HG03439 (cell line): ENCODE measurements at regions not wholly inside any gene's neighbourhood (a gene's known extent, or its start where the extent isn't known, plus 50 kb on each side); places are given as distances from the start of the nearest gene placed in this dataset.

ENCODE experiments used
- ATAC-seq: cut with Tn5 transposase; IDR thresholded peaks from one replicate; pipeline ENCODE4 v1.9.1; 2021; ENCODE audit warnings: mild to moderate bottlenecking, moderate library complexity; ENCODE audit not compliant: unreplicated experiment

DNA sequence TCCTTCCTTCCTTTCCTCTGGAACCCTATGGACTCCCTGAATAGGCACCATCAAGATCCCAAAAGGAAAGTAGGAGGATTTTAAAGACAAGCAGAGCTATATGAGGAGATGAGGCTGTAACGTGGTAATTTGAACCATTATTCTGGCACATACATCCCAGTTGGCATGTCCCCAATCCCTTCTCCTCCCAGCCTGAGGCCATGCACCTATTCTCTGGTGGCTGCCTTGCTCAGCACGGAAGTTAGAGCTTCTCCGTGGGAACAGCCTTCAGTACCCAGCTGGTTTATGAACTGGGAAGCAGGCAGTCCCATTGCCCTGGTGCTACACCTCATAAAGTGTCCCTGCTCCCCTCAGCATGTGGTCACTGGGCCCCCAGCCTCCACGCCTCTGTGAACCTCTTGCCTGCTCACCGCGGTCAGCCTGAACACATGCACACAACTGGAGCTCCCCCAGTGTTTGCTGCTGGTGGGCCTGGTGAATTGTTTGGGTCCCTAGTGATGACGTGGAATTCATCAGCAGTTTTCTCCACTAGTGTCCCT lies 139.9 kb upstream of the PLET1 start:
- ATAC-seq, result no peak

DNA sequence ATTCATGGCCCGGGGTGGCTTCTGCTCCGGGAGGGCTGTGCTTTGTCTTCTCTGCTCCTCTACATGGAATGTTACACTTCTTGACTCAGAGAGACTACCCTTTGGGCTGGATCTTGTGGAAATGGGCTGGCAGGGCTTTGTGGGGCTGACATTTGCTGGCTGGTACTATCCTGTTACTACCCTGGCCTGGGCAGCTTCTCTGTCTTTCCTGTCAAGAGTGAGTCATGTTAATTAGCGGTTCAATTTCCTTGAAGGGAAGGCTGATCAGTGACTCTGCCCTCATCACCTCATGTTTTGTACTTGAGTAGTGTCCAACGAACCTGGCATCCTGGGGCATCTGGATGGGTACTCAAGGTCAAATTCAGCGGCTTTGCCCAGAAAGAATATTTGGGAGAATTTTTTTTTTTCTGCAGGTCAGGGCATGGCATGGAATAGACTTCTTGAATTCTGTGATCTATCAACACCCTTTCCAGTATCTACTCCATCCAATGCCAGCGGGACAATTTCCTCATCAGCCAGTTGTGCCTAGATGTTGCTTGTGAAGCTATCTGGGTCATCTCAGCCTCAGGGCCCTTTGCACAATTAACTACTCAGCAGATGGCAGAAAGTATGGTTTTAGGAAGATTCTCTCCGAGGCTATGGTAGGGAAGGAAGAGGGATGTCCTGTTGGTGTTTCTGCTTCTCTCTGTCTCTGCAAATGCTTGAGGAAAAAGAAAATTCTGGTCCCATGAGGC lies 140.5 kb upstream of the PLET1 start:
- no peak for ATAC-seq

DNA sequence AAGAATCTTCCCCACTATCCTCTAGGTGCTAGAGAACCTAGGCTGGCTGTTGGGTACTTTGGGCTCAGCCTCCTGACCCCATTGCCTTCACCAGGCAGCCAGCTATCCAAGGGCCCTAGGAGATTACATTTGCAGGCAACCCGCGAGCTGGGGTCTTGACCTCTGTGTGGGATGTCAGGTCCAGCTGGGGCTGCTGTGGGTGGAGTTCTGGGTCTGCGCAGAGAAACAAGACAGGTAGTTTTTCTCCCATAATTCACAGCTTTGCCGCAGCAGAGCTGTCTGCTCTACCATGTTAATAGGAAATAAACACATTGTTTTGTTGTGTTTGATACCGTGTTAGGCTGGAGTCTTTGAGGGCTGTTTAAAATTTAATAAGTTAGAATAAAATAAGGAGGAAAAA lies 142.8 kb upstream of the PLET1 start:
- ATAC-seq, result no peak

DNA sequence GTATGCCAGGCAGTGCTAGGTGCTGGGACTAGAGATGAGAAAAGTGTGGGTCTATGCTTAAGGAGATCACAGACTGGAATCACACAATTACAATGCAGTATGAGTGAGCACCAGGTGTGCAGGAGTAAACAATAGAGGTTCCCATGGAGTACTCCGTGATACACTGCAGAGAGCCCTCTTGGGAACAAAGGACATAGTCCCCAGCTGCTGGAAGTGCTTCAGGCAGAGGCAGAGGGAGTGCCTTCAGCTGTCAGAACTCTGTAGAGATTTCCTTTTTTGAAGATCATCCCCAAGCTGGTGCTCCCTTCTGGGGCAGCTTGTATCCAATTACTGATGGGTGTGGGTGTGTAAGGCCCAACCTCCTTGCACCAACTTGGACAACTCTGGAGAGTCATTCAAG lies 143.5 kb upstream of the PLET1 start:
- ATAC-seq, result no peak

DNA sequence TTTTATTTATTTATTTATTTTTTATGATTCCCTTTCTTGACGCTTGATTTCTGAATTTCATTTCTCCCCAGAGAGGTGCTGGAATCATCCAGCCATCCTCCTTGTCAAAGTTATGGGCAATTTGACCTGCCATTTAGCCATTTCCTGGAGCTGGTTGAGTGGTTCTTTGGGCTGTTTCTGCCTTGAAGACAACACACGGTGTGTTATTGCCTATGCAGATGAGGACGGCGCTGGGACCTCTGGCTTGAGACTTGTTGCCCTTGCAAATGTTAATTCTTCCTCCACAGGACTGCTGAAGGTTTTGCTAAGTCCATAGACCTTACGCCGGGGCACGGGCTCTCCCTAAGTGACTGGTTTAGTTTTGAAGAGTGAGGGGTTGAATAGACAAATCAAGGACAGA lies 147.9 kb upstream of the PLET1 start:
- ATAC-seq, result no peak

DNA sequence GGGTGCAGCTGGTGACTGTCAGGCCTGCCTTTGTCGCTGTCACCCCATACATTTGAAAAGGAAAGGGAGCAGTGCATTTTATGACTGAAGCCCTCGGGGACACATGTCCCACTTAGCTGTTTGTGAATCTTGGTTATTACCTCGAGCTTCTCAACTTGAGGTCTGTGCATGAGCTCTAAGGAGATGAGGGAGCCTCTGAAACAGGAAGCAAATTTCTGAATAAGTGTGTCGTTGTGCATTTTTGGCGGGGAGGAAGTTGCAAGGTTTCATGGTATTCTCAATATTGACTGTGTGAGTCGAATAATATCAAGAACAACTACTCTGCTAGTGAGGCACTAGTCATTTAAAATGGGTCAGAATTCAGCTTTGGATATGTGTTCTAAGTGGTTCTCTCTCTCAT lies 149.7 kb upstream of the PLET1 start:
- ATAC-seq, result no peak

DNA sequence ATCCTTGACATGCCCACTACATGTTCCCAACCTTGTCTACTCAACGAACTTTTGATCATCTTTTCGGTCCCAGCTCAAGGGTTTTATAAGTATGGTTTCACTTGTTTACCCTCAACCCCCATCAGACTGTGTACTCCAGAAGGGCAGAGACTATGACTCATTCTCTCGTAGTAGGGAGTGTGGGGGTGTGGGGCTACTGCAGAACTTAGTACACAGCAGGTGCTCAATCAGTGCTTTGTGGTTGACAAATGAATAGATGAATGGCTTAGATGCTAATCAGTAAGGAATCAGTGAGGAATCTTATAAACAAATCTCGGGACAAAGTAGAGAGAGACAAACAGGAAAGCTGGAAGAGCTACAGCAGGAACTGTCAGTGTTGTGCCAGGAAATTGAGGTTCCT lies 151.7 kb upstream of the PLET1 start:
- ATAC-seq, result no peak

DNA sequence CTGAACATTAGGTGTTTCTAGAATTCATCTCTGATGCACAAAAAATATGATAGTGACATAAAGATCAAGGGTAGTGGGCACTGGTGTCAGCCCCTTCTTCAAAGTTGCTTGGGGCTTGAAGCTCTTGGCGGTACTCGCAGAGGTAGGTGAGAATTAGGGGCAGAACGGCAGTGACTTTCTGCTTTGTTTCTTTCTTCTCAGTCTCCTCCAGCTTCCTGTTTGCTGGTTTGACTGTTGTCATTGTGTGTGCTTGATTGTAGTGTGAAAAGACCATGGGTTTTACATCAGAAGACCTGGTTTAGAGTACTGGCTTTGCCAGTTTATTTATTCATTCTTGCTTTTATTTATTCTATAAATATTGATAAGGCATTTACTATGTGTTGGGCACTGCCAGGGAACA lies 156.7 kb upstream of the PLET1 start:
- no peak for ATAC-seq

DNA sequence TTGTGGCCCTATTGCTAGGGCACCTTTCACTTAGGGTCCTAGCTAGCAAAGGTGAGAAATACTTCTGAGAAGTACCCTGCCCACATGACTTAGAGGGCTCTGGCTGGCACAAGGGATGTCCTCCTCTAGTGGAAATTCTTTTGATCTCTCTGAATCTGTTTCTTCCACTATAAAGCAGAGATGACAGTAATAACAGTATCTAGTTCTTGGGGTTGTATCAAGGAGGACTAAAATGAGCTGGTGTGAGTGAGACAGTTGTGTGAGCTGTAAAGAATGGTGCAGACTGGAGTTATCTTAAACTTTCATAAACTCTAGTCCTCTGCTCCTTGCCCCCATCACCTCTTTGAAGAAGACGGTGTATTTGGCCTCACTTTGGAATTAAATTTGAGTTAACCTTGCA lies 157.8 kb upstream of the PLET1 start:
- no peak for ATAC-seq

DNA sequence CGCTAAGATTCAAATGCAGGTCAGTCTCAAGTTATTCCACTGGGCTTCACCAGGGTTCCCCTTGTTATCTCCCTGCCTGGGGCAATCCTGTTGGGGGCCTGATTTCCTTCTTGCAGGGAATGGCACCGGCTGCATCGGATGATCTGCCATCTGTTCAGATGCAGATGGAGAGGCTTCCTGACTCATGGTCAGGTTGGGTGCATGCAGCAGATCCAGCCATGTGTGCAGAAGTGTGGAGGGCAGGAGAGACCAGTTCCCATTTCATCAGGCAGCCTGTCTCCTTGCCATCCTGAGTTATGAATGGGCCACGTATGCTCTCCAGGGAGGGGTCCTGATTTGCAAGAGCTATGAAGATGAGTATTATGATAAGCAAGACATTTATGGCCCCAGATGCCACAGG lies 161.2 kb upstream of the PLET1 start:
- no peak for ATAC-seq

DNA sequence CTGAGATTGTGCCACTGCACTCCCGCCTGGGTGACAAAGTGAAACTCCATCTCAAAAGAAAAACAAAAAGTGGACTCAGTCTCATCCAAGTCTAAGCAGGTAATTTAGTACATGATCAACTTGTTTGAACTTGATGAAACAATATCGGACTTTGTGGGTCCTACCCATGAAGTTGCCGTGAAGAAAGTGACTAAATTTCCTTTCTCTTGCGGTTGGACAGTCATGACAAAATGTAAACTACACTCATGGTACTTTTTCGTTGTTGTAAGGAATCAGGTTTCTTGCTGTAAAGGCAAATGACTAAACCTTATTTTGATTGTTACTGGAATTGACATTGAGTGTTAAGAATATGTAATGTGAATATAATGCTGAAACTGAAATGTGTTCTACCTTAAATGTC lies 164.5 kb upstream of the PLET1 start:
- no peak for ATAC-seq

DNA sequence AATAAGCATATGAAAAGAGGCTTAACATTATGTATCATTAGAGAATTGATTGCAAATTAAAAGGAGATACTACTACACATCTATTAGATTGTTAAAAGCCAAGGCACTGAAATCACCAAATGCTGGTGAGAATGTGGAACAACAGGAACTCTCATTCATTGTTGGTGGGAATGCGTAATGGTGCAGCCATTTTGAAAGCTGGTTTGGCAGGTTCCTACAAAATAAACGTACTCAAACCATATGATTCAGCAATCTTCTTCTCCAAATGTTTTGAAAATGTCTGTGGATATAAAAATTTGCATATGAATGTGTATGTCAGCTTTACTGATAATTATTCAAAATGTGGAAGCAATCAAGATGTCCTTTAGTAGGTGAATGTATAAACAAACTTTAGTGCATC lies 176.4 kb upstream of the PLET1 start:
- no peak for ATAC-seq

DNA sequence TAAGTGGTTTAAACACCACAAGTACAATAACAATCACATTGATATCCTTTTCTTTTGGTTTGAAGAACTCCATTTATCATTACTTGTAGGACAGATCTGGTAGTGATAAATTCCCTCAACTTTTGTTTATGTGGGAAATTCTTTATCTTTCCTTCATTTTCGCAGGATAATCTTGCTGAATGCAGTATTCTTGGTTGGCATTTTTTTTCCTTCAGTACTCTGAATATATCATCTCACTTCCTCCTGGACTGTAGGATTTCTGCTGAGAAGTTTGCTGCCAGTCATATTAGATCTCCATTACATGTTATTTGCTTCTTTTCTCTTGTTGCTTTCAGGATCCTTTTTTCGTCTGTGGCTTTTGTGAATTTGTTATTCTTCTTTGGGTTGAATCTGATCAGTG lies 179.0 kb upstream of the PLET1 start:
- no peak for ATAC-seq

DNA sequence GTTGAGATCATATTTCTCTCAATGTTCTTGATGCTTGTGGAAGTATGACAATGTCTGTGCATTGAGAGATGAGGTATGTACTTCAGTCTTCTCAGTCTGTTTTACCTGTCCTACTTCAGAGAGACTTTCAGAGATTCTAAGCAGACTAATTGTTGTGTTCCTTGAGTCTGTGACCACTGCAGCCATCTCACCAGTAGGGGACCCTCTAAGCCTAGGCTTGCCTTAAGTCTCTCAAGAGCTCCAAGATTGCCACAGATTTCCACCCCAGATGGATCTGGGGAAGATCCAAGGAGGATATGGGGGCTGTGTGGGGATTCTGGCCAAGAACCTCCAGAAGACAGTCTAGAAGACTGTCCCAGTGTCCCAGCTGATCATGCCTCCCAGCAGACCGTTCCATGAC lies 179.9 kb upstream of the PLET1 start:
- ATAC-seq, result no peak

DNA sequence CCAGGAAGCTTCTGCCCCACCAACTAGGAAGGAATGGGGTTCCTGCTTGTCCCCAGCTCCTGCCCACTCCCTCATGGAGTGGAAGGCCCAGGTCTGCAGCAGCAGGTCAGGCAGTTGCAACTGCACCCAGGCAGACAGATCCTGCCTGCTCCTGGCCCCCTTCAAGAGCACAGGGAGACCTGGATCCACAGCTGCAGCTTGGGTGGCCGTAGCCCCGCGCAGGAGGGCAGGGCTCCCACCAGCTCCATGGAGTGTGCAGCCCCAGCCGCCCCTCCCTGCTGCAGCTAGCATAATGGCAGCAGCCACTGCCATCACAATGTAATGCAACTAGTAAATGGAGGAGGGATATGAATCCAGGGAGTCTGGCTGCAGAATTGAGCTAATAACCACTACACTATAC lies 187.5 kb upstream of the PLET1 start:
- ATAC-seq, result no peak

DNA sequence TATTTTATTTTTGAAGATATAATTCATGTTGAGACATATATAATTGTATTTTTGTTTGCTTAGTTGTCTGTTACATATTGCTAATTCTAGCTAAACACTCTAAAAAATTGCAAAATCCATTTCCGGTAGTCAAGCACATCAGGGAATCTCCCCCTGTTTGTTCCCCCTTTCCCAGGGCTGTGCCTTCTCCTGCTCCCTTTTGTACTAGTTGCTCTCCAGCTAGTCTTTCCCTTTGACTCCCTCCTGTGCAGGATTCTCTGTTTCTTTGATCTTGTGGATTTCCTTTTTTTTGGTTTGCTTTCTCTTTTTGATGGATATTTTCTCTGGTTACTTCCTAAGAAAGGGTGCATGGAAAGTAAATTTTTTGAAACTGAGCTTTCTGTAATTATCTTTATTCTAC lies 188.1 kb upstream of the PLET1 start:
- no peak for ATAC-seq

DNA sequence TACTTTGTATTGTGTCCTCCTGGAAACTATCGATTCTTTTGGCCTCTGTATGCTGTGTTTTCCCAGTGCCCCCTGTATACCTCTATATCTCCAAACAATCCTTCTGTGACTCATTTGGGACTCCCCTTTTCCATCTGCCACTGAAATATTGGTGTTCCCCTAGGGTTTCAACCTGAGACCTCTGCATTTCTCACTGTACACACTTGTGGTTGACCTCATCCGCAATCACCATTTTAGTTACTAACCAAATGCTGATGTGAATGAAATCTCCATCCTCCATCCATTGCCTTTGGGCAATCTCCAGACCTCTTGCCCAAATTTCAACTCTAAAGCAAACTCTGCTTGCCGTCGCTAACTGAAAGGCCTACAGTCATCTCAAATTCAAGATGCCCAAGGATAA lies 190.6 kb upstream of the PLET1 start:
- ATAC-seq, result no peak

DNA sequence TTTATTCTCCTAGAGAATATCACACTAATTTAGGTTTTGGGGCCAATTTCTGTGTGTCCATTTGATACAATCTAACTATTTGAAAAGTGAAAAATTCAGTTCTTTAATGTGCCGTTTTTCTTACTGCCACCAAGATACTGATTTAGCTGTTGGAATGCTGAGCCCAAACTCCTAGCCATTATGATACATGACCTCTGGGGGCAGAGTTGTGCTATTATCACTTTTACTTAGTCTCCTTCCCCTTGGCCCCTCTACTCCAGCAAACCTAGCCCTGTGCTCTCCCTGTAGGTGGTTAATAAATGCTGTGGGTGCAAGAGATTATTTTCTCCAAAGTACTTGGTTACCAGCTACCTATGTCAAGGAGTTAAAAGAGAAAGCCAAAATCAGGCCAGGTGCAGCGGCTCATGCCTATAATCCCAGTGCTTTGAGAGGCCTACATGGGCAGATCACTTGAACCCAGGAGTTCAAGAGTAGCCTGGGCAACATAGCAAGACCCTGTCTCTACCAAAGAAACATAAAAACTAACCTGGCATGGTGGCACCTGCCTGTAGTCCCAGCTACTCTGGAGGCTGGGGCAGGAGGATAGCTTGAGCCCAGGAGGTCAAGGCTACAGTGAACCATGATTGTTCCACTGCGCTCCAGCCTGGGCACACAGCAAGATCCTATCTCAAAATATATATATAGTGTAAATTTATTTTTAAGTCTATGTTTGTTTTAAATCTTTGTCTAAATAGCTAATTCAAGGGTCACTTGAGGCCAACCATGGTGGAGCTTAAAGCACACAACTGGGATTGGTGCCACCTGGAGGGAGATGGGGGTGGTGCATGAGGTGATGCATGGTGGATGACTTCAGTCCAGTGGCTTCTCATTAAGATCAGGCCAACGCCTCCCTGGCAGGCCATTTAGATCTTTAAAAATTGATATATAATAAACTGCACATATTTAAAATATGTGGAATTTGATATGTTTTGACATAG lies 193.2 kb upstream of the PLET1 start:
- no peak for ATAC-seq

DNA sequence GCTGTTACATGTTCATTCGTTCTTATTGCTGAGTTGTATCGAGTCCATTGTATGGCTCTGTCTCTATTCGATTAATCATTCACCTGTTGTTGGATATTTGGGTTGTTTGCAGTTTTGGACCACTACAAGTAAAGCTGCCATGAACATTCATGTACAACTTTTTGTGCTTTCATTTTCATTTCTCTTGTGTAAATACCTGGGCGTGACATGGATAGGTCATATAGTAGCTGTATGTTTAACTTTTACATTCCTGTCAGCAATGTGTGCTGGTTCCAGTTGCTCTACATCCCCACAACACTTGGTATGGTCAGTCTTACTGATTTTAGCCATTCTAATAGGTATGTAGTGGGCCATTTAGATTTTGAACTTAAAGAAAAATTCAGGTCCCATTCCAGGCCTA lies 194.2 kb upstream of the PLET1 start:
- ATAC-seq, result no peak

DNA sequence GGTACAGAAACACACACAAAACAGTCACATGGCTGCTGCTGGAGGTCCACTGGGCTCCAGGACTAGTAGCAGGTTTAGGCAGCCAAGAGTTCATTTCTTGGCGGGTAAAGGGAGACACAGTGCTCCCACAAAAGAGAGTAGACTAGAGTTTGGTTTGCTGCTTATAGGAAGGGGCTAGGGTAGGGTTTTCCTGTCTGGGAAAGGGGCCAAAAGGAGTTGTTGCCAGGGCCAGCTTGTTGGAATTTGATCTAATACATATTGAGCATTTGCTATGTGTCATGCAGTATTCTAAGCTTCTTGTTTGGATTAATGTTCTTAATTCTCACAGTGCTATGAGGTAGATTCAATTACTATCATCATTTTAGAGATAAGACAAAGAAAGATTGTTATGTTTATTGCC lies 195.1 kb upstream of the PLET1 start:
- no peak for ATAC-seq

DNA sequence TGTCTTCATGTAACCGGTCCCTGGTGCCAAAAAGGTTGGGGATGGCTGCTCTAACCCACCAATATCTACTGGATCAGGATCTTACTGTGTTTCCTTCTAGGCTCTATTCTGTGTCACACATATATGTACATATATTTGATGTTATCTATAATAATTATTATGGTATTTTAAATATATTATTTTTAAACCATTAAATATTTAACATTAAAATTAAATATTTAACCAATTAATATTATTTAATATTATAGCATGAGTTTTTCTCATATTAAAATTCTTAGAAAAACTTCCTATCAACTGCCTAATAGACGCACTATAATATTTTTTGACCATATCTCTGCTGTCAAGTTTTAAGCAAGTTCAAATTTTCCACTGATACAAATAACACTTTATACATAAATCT lies 196.9 kb upstream of the PLET1 start:
- no peak for ATAC-seq

DNA sequence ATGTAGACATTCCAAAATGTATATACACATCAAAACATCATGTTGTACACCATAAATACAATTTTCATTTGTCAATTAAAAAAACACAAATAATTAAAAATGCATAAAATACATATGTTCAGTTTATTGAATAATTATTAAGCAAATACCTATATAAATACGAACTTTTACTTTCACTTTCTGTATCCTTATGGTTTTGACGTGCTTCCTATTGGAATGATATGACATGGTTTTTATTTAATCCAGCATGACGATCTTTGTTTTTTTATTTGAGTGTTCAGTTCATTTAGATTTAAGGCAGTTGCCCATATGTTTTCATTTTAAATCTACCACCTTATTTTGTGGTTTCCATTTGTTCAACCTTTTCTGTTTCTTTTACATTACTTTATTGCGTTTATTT lies 198.3 kb upstream of the PLET1 start:
- ATAC-seq, result no peak
